Upper lobe of left lung (tissue), 4 donors: ENCODE measurements at regions not wholly inside any gene's neighbourhood (a gene's known extent, or its start where the extent isn't known, plus 50 kb on each side); places are given as distances from the start of the nearest gene placed in this dataset.

Experiments used
- CTCF ChIP-seq, 6 experiments: fragments of 450-650 bp in 4 of 6; fragments of 200-600 bp in 2 of 6; sonication (generic) in 2 of 6; IDR thresholded peaks; one replicate each; pipeline ENCODE4 v1.5.1; 2016 to 2019; ENCODE audit warnings: antibody characterized with exemption in 6 of 6
- EP300 ChIP-seq, 4 donors: sonication (generic); formaldehyde crosslinking; IDR thresholded peaks; one replicate each; pipeline ENCODE4 v1.5.1; 2017; ENCODE audit warnings: antibody characterized with exemption in 4 of 4, control low read depth in 2 of 4
- POLR2A ChIP-seq, 4 donors: fragments of 450-650 bp; IDR thresholded peaks; one replicate each; pipeline ENCODE4 v1.5.1; 2016 to 2017; ENCODE audit warnings: antibody characterized with exemption in 4 of 4, mild to moderate bottlenecking in 2 of 4

DNA sequence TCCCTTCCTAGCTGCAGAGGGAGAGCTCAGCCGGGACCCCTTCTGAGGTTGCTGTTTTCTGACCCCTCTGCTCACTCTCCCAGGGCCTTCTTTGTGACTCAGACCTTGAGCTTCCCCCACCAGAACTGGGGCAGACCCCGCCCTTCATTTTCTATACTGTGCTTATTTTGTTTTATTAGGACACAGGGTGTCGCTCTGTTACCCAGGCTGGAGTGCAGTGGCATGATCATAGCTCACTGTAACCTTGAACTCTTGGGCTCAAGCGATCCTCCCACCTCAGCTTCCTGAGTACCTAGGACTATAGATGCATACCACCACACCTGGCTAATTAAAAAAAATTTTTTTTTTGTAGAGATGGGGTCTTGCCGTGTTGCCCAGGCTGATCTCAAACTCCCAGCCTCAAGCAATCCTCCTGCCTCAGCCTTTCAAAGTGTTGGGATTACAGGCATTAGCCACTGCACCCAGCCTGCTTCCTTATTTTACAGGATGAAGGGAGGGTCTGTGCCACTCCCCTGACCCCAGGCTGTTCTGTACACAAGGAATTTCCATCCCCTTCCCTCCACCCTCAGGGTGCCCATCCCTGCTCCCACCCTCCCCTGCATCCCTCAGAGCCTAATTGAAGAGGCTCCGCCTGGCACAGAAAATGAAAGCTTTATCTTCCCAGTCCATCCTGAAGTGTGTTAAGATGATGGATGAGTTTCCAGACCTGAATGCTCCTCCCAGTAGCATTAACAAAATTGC lies 195.2 kb upstream of the POU3F1 start:
- TF ChIP-seq CTCF (IDR thresholded peaks at IDR 0.05) (no peak), POLR2A (IDR thresholded peaks at IDR 0.05) (no peak), EP300 (IDR thresholded peaks at IDR 0.05) (no peak)
